GM21825 (cell line): ENCODE measurements at regions not wholly inside any gene's neighbourhood (a gene's known extent, or its start where the extent isn't known, plus 50 kb on each side); places are given as distances from the start of the nearest gene placed in this dataset.
A peak's percentile ranks its signal among the peaks of the same experiment; 100 is the strongest.
"Not testable (repeated sequence)": the region's sequence is repeated elsewhere in the genome, so short reads cannot be mapped to it uniquely, and the experiment has no call there.

Source experiments
- ATAC-seq: cut with Tn5 transposase; IDR thresholded peaks from one replicate; pipeline ENCODE4 v1.9.1; 2021; ENCODE audit warnings: mild to moderate bottlenecking, moderate library complexity; ENCODE audit not compliant: unreplicated experiment

- no peak for ATAC-seq
Observed at GRCh38 chr10:23540401-23541030, 101.6 kb downstream of the OTUD1 start.

- no peak for ATAC-seq
Observed at GRCh38 chr10:23543691-23544380, 105.0 kb downstream of the OTUD1 start.

- not testable (repeated sequence) for ATAC-seq
Observed at GRCh38 chr10:23545866-23546265, 107.0 kb downstream of the OTUD1 start.

- ATAC-seq = no peak
Observed at GRCh38 chr10:23556727-23557440, 118.0 kb downstream of the OTUD1 start.

- no peak for ATAC-seq
Observed at GRCh38 chr10:23557777-23558176, 118.9 kb downstream of the OTUD1 start.

DNA sequence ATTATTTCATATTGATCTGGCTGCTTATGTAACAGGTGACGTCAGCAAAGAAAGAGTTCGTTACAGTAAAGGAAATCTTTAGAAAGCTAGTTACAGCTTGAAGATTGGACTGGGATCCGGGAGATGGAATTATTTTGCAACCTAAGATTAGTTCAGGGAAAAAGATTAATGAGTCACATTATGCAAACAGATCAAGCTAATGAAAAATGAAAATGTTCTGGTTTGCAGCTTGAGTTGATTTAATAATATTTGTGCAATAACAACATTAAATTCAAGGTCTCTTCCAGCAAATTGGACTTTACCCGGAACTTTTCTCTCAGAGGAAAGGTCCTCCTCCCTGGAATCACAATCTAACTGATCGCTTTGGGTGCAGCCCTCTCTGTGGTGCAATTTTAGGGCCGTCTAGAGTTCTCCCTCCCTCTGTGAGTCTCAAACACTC lies 119.5 kb downstream of the OTUD1 start:
- ATAC-seq = no peak

DNA sequence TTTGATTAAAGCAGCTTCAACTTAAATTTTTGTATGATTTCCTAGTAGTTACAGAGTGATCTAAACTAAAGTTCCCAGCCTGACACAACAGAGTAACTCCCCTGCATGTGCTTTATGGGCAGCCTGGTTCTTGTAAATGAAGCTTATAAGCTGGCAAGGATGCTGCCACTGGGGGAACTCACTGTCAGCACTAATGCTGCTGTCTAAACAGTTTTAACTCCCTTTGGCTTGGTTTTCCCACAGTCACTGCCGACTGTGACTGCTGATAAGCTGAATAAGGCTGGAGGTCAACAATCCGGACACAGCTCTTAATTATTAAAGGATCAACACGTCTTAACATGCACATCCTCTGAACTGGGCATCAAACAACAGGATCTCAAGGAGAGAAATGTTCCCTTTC lies 130.1 kb downstream of the OTUD1 start:
- ATAC-seq = no peak

GRCh38 chr10:23571884-23572283 lies 133.0 kb downstream of the OTUD1 start:
- no peak for ATAC-seq

GRCh38 chr10:23581906-23582450 lies 143.1 kb downstream of the OTUD1 start:
- ATAC-seq = no peak

- no peak for ATAC-seq
Observed at GRCh38 chr10:23584396-23584795, 145.5 kb downstream of the OTUD1 start.

- no peak for ATAC-seq
Observed at GRCh38 chr10:23585186-23585585, 146.3 kb downstream of the OTUD1 start.

GRCh38 chr10:23585666-23586065 lies 146.8 kb downstream of the OTUD1 start:
- ATAC-seq = no peak

DNA sequence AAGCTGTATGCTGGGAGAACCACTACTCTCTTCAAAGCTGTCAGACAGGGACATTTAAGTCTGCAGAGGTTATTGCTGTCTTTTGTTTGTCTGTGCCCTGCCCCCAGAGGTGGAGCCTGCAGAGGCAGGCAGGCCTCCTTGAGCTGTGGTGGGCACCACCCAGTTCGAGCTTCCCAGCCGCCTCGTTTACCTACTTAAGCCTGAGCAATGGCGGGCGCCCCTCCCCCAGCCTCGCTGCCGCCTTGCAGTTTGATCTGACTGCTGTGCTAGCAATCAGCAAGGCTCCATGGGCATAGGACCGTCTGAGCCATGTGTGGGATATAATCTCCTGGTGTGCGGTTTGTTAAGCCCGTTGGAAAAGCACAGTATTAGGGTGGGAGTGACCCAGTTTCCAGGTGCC lies 156.4 kb downstream of the OTUD1 start:
- ATAC-seq = not testable (repeated sequence)

- ATAC-seq = no peak
Observed at GRCh38 chr10:23604613-23605012, 165.7 kb downstream of the OTUD1 start.

GRCh38 chr10:23606456-23606855 lies 167.6 kb downstream of the OTUD1 start:
- ATAC-seq = no peak

DNA sequence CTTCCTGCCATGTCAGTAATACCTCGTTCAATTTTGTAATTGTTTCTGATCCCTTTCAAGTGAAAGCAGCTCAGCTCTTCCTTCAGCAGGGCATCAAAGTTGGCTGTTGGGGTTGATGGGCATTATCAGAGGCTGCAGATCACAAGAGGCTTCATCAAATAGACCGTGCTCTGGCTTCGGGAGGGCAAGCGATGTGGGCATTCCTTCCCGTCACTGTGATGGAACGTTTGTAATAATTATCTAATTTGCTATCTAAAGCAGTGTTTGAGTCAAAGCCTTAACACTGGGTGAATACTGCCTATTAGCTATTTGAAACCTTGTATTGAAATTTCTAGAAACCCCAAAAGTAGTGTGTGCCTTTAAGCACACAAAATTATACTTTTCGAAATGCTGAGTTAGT lies 170.1 kb downstream of the OTUD1 start:
- ATAC-seq = no peak

- no peak for ATAC-seq
Observed at GRCh38 chr10:23610626-23611307, 171.9 kb downstream of the OTUD1 start.

GRCh38 chr10:23611308-23612029 lies 172.6 kb downstream of the OTUD1 start:
- no peak for ATAC-seq

- ATAC-seq = peak; percentile 71
Observed at GRCh38 chr10:23613900-23614299, 175.0 kb downstream of the OTUD1 start.

- ATAC-seq = peak; percentile 45
Observed at GRCh38 chr10:23614483-23614882, 175.6 kb downstream of the OTUD1 start.
